Activated T-helper 17 cell treated with anti-CD3 and anti-CD28 coated beads, Interleukin-2, amount 50 U/mL, for 72 hours (primary cell): ENCODE measurements at regions not wholly inside any gene's neighbourhood (a gene's known extent, or its start where the extent isn't known, plus 50 kb on each side); places are given as distances from the start of the nearest gene placed in this dataset.

Experiments
- ATAC-seq: fragments of 150-1000 bp; cut with Tn5 transposase; replicated peaks from 2 replicates; pipeline ENCODE4 v1.10.0; 2021; ENCODE audit warnings: mild to moderate bottlenecking, moderate library complexity
- H3K27ac Mint-ChIP-seq: one replicate; pipeline ENCODE4 v1.8.0; 2022; ENCODE audit warnings: mixed read lengths
- H3K27me3 Mint-ChIP-seq: one replicate; pipeline ENCODE4 v1.8.0; 2022; ENCODE audit warnings: mixed read lengths
- H3K36me3 Mint-ChIP-seq: one replicate; pipeline ENCODE4 v1.8.0; 2022; ENCODE audit warnings: low read depth, mild to moderate bottlenecking, mixed read lengths
- H3K4me1 Mint-ChIP-seq: one replicate; pipeline ENCODE4 v1.8.0; 2022; ENCODE audit warnings: mixed read lengths
- H3K4me3 Mint-ChIP-seq: one replicate; pipeline ENCODE4 v1.8.0; 2022; ENCODE audit warnings: mild to moderate bottlenecking, mixed read lengths
- H3K9me3 Mint-ChIP-seq: one replicate; pipeline ENCODE4 v1.8.0; 2022; ENCODE audit warnings: mixed read lengths

GRCh38 chr2:34099377-34099776 lies 500.3 kb upstream of the FAM98A start:
- ATAC-seq: no peak
- Mint-ChIP-seq H3K27me3 (no peaks in the 10 kb centered on the region), H3K9me3 (no peaks in the 10 kb centered on the region), H3K36me3 (no peaks in the 10 kb centered on the region), H3K27ac (no peak overlapping the region), H3K4me1 (no peaks in the 10 kb centered on the region), H3K4me3 (no peak overlapping the region)

- Mint-ChIP-seq H3K27ac (no peak overlapping the region), H3K4me1 (no peaks in the 10 kb centered on the region), H3K9me3 (no peaks in the 10 kb centered on the region), H3K27me3 (no peaks in the 10 kb centered on the region), H3K36me3 (no peaks in the 10 kb centered on the region), H3K4me3 (no peak overlapping the region)
- no peak for ATAC-seq
These were observed 499.2 kb upstream of the FAM98A start for GRCh38 chr2:34098256-34098655.

- Mint-ChIP-seq H3K4me1 (no peaks in the 10 kb centered on the region), H3K36me3 (no peaks in the 10 kb centered on the region), H3K27me3 (no peaks in the 10 kb centered on the region), H3K27ac (no peak overlapping the region), H3K4me3 (no peak overlapping the region), H3K9me3 (no peaks in the 10 kb centered on the region)
- peak; percentile 24 for ATAC-seq
These were observed 497.6 kb upstream of the FAM98A start for GRCh38 chr2:34096562-34097171.

DNA sequence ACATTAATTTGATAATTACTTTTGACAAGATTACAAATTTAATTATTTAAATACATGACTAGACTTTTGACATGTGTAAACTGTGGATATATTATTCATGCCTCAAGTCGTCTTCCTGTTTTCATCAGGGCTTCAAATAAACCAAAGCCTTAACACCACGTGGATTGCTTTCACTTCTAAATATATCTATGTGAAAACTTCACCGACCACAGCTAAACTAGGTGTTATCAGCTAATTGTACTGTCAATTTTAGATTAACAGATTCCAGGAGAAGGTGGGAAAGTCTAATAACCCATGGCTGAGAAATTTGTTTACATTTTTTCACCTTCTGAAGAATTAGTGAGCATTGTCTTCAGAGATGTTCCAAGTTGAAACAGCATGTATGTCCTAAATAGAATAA lies 494.7 kb upstream of the FAM98A start:
- Mint-ChIP-seq H3K4me3 (no peak overlapping the region), H3K27me3 (no peaks in the 10 kb centered on the region), H3K9me3 (no peaks in the 10 kb centered on the region), H3K36me3 (no peaks in the 10 kb centered on the region), H3K4me1 (no peaks in the 10 kb centered on the region), H3K27ac (no peak overlapping the region)
- no peak for ATAC-seq

DNA sequence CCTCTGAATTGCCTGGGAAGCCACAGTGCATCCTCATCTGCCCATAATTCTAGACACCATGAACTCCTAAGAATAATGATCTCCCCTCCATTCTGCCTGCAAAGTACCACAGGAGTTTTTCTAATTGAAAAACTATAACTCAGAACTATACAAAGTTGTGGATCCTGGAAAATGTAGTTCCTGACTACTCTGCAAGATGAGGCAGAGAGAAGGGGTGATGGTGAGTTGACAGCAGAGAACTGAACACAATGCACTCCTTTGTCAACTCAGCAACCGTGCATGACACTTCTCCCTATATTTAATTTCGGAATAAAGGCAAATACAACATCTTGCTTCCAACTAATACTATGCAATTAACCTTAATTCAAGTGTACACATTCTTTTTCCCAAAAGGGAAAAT lies 471.1 kb upstream of the FAM98A start:
- Mint-ChIP-seq H3K27ac (no peak overlapping the region), H3K9me3 (no peaks in the 10 kb centered on the region), H3K4me1 (no peaks in the 10 kb centered on the region), H3K4me3 (no peak overlapping the region), H3K36me3 (no peaks in the 10 kb centered on the region), H3K27me3 (no peaks in the 10 kb centered on the region)
- ATAC-seq: no peak

DNA sequence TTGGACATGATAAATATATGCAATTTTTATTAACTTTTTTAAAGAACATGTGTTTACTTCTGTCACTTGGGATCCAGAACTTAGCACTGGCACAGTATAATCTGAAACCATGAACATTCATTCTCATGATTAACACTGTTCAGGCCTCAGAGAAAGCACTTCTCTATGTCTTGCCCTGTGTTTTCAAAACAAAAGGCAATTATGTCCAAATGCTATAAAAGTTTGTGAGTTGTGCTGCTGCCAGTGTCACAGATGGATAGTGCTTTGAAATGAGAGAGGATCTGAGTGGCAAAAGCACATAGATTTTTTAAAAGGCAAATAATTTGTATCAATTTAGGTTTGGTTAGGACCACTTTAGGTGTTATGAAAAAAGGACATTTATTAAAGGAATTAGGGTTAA lies 470.5 kb upstream of the FAM98A start:
- Mint-ChIP-seq H3K4me3 (no peak overlapping the region), H3K9me3 (no peaks in the 10 kb centered on the region), H3K36me3 (no peaks in the 10 kb centered on the region), H3K4me1 (no peaks in the 10 kb centered on the region), H3K27ac (no peak overlapping the region), H3K27me3 (no peaks in the 10 kb centered on the region)
- no peak for ATAC-seq

GRCh38 chr2:34050413-34050812 lies 451.3 kb upstream of the FAM98A start:
- no peak for ATAC-seq
- H3K4me1 Mint-ChIP-seq: no peaks in the 10 kb centered on the region
- H3K27me3 Mint-ChIP-seq: no peaks in the 10 kb centered on the region
- no peak overlapping the region for H3K27ac Mint-ChIP-seq
- no peaks in the 10 kb centered on the region for H3K36me3 Mint-ChIP-seq
- H3K4me3 Mint-ChIP-seq: no peak overlapping the region
- peaks cover 3% of the 10 kb centered on the region for H3K9me3 Mint-ChIP-seq

- H3K9me3 Mint-ChIP-seq: no peaks in the 10 kb centered on the region
- H3K4me1 Mint-ChIP-seq: no peaks in the 10 kb centered on the region
- no peak for ATAC-seq
- H3K27me3 Mint-ChIP-seq: no peaks in the 10 kb centered on the region
- no peak overlapping the region for H3K4me3 Mint-ChIP-seq
- H3K27ac Mint-ChIP-seq: no peak overlapping the region
- no peaks in the 10 kb centered on the region for H3K36me3 Mint-ChIP-seq
These were observed 446.1 kb upstream of the FAM98A start for GRCh38 chr2:34045101-34045655.

GRCh38 chr2:34037886-34038285 lies 438.8 kb upstream of the FAM98A start:
- no peak for ATAC-seq
- Mint-ChIP-seq H3K4me3 (no peak overlapping the region), H3K27me3 (no peaks in the 10 kb centered on the region), H3K27ac (no peak overlapping the region), H3K9me3 (no peaks in the 10 kb centered on the region), H3K4me1 (no peaks in the 10 kb centered on the region), H3K36me3 (no peaks in the 10 kb centered on the region)

DNA sequence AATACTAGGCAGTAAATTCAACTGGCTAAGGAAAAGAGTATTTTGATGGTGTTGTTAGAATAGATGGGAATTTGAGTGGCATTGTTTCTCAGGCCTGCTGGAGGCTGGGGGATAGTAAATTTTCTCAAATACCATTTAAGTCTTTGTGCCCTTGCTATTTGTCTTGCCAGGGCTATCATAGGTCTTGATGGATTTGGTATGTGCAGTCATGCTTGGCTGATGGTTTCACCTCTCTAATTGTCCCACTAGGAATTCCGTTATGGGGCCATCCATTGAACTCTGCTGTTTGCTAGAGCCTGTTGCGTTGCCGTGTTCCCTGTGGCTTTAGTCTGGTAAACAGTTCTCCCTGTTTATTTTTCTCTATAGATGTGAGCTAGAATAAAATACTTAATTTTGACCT lies 438.1 kb upstream of the FAM98A start:
- Mint-ChIP-seq H3K9me3 (no peaks in the 10 kb centered on the region), H3K27ac (no peak overlapping the region), H3K36me3 (no peaks in the 10 kb centered on the region), H3K27me3 (no peaks in the 10 kb centered on the region), H3K4me1 (no peaks in the 10 kb centered on the region), H3K4me3 (no peak overlapping the region)
- ATAC-seq: no peak

DNA sequence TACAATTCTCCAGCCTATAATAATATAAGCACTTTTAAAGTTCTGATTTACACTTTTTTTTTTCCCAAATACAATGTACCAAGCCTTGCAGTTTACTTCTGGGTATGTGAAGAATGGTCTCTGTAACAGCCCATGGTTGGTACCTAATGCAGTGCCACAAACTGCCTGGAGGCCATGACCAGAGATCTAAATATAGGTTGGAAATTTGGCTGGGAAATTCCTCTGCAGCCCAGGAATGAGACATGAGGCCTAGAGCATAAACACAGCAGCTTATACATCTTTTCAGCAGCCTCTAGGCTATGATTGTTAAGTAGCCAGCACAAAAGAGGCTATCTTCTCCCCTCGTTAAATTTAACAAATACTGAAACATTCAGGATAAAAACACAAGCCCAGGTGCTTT lies 432.0 kb upstream of the FAM98A start:
- H3K4me3 Mint-ChIP-seq: no peak overlapping the region
- no peaks in the 10 kb centered on the region for H3K36me3 Mint-ChIP-seq
- H3K9me3 Mint-ChIP-seq: no peaks in the 10 kb centered on the region
- H3K4me1 Mint-ChIP-seq: no peaks in the 10 kb centered on the region
- no peak overlapping the region for H3K27ac Mint-ChIP-seq
- no peak for ATAC-seq
- H3K27me3 Mint-ChIP-seq: no peaks in the 10 kb centered on the region

DNA sequence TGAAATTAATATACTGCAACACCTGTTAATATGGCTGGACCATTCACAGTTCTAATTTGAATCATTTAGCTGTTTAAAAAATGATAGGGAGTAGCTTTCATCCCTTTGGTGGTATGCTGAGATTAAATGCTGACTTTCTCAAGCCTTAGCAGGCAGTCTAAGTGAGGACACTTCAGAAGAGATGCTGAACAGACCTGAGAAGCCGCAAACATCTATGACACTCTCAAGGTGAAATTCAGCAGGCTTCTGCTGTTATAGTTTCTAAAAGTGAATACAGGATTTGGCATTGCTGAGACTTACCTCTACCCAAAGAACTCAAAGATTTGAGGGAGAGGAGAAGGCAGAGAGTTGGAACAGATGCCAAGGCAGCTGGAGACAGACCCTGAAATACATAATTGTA lies 431.2 kb upstream of the FAM98A start:
- no peak for ATAC-seq
- Mint-ChIP-seq H3K9me3 (no peaks in the 10 kb centered on the region), H3K4me1 (no peaks in the 10 kb centered on the region), H3K36me3 (no peaks in the 10 kb centered on the region), H3K4me3 (no peak overlapping the region), H3K27ac (no peak overlapping the region), H3K27me3 (no peaks in the 10 kb centered on the region)

GRCh38 chr2:34029073-34029472 lies 430.0 kb upstream of the FAM98A start:
- no peak overlapping the region for H3K27ac Mint-ChIP-seq
- no peaks in the 10 kb centered on the region for H3K4me1 Mint-ChIP-seq
- no peaks in the 10 kb centered on the region for H3K36me3 Mint-ChIP-seq
- no peak for ATAC-seq
- H3K9me3 Mint-ChIP-seq: no peaks in the 10 kb centered on the region
- no peak overlapping the region for H3K4me3 Mint-ChIP-seq
- no peaks in the 10 kb centered on the region for H3K27me3 Mint-ChIP-seq

GRCh38 chr2:34025196-34025595 lies 426.1 kb upstream of the FAM98A start:
- Mint-ChIP-seq H3K9me3 (no peaks in the 10 kb centered on the region), H3K27me3 (no peaks in the 10 kb centered on the region), H3K36me3 (no peaks in the 10 kb centered on the region), H3K4me1 (no peaks in the 10 kb centered on the region), H3K4me3 (no peak overlapping the region), H3K27ac (no peak overlapping the region)
- no peak for ATAC-seq

GRCh38 chr2:34012715-34013302 lies 413.7 kb upstream of the FAM98A start:
- Mint-ChIP-seq H3K9me3 (no peaks in the 10 kb centered on the region), H3K36me3 (no peaks in the 10 kb centered on the region), H3K4me3 (no peak overlapping the region), H3K4me1 (no peaks in the 10 kb centered on the region), H3K27ac (no peak overlapping the region), H3K27me3 (peaks cover 7% of the 10 kb centered on the region)
- ATAC-seq: no peak
